ENCODE measurements at regions not wholly inside any gene's neighbourhood (a gene's known extent, or its start where the extent isn't known, plus 50 kb on each side); places are given as distances from the start of the nearest gene placed in this dataset.

DNA sequence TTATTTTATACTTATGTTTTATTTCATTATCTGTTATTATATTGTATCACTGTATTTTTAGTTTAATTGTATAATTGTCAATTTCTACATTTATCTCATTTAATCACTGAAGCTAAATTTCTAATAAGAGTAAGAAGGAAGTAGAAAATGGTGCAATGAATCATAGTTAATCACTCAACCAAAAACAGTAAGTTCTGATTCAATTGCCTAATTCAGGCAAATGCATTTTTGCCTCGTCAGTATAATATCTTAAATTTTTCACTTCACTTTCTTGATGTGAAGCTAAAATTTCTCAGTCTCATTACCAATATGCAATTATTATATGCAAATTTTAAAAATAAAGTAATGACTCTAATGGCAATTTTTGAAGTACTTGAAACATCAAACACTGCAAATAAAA, 340.5 kb upstream of the USP15 start:
- Histone ChIP-seq H3K36me3 (ENCODE audit: control insufficient read depth in 2 of 2, insufficient read depth in 2 of 2, low read length in 2 of 2) (no peaks in the 10 kb centered on the region), H3K4me1 (ENCODE audit: control insufficient read depth, insufficient read depth, low read length) (no peaks in the 10 kb centered on the region), H3K27me3 (ENCODE audit: control insufficient read depth in 1 of 2, insufficient read depth in 2 of 2, low read length in 2 of 2) (no peaks in the 10 kb centered on the region), H3K4me3 (ENCODE audit: low read length in 2 of 2) (no peak overlapping the region), H3K9ac (ENCODE audit: low read length in 2 of 2) (no peak overlapping the region), H3K9me3 (ENCODE audit: control insufficient read depth in 2 of 2, low read length in 2 of 2) (no peaks in the 10 kb centered on the region), H3K27ac (ENCODE audit: low read length) (no peak overlapping the region)

DNA sequence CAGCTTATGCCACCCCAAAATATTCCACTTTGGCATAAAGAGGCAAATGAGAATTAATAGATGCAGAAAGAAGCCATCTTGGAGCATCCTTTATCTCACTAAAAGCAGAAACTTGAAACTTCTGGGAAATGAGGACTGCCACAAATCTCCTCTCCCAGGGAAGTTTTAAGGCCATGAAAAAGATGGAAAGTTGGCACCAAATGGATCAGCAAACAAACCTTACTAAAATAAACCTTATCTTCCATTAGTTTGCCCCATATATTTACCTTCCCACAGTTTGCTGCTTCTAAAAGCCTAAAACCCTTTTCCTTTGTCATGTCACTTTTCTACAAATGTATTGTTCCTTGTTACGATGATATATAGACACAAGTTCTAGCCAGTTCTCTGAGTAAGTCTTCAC, 340.0 kb upstream of the USP15 start:
- Histone ChIP-seq H3K36me3 (ENCODE audit: control insufficient read depth in 2 of 2, insufficient read depth in 2 of 2, low read length in 2 of 2) (no peaks in the 10 kb centered on the region), H3K9ac (ENCODE audit: low read length in 2 of 2) (no peak overlapping the region), H3K9me3 (ENCODE audit: control insufficient read depth in 2 of 2, low read length in 2 of 2) (no peaks in the 10 kb centered on the region), H3K4me1 (ENCODE audit: control insufficient read depth, insufficient read depth, low read length) (no peaks in the 10 kb centered on the region), H3K27ac (ENCODE audit: low read length) (no peak overlapping the region), H3K27me3 (ENCODE audit: control insufficient read depth in 1 of 2, insufficient read depth in 2 of 2, low read length in 2 of 2) (no peaks in the 10 kb centered on the region), H3K4me3 (ENCODE audit: low read length in 2 of 2) (no peak overlapping the region)

DNA sequence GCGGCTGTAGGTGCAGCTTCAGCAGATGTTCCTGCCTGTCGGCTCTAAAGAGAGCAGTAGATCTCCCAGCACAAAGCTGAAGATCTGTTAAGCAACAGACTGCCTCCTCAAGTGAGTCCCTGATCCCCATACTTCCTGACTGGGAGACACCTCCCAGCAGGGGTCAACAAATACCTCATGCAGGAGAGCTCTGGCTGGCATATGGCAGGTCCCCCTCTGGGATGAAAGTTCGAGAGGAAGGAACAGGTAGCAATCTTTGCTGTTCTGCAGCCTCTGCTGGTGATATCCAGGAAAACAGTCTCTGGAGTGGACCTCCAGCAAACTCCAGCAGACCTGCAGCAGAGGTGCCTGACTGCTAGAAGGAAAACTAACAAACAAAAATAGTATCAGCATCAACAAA, 337.1 kb upstream of the USP15 start:
- no peaks in the 10 kb centered on the region for H3K27me3 ChIP-seq (ENCODE audit: control insufficient read depth in 1 of 2, insufficient read depth in 2 of 2, low read length in 2 of 2)

DNA sequence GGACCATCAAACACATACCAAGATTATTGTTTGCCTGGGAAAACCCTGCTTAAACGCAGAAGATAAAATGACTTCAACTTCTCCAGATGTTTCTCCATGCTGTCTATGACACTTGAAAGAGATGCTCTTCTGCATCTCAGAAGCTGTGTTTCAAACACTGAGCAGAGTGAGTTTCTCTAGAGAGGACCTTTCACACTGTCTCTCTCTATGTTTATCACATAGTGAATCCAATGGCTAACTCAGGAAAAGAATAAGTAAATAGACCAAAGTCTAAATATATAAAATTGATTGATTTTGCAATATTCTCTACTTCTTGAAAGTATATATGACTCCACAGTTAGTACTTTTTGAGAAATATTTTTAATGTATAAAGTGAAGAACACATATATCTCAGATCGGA, 325.6 kb upstream of the USP15 start:
- no peak overlapping the region for H3K27ac ChIP-seq (ENCODE audit: low read length)
- no peaks in the 10 kb centered on the region for H3K9me3 ChIP-seq (ENCODE audit: control insufficient read depth in 2 of 2, low read length in 2 of 2)
- H3K4me1 ChIP-seq (ENCODE audit: control insufficient read depth, insufficient read depth, low read length): no peaks in the 10 kb centered on the region
- H3K36me3 ChIP-seq (ENCODE audit: control insufficient read depth in 2 of 2, insufficient read depth in 2 of 2, low read length in 2 of 2): no peaks in the 10 kb centered on the region
- H3K27me3 ChIP-seq (ENCODE audit: control insufficient read depth in 1 of 2, insufficient read depth in 2 of 2, low read length in 2 of 2): no peaks in the 10 kb centered on the region
- no peak overlapping the region for H3K4me3 ChIP-seq (ENCODE audit: low read length in 2 of 2)
- H3K9ac ChIP-seq (ENCODE audit: low read length in 2 of 2): no peak overlapping the region

More for the DNA sequence above, 337.1 kb upstream of the USP15 start:
- no peaks in the 10 kb centered on the region for H3K9me3 ChIP-seq (ENCODE audit: control insufficient read depth in 2 of 2, low read length in 2 of 2)
- no peaks in the 10 kb centered on the region for H3K36me3 ChIP-seq (ENCODE audit: control insufficient read depth in 2 of 2, insufficient read depth in 2 of 2, low read length in 2 of 2)
- no peak overlapping the region for H3K9ac ChIP-seq (ENCODE audit: low read length in 2 of 2)
- no peaks in the 10 kb centered on the region for H3K4me1 ChIP-seq (ENCODE audit: control insufficient read depth, insufficient read depth, low read length)
- no peak overlapping the region for H3K27ac ChIP-seq (ENCODE audit: low read length)
- no peak overlapping the region for H3K4me3 ChIP-seq (ENCODE audit: low read length in 2 of 2)

DNA sequence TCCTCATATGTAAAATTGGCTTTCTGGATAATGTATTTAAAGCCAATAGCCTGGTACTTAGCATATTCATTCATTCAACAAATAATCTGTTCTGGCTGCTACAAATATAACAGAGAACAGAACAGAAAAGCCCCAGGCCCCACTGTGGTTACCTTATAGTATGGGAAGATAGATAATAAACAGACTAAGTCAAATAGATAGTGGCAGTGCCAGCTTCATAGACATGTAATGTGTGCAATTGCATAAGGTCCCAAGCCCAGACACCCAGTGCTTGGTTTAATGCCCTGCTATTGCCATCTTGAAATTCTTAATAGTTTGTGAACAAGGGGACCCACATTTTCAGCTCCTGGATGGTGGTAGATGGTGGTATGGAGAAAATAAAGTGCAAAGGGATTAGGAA, 320.2 kb upstream of the USP15 start:
- Histone ChIP-seq H3K27ac (ENCODE audit: low read length) (no peak overlapping the region), H3K36me3 (ENCODE audit: control insufficient read depth in 2 of 2, insufficient read depth in 2 of 2, low read length in 2 of 2) (no peaks in the 10 kb centered on the region), H3K9ac (ENCODE audit: low read length in 2 of 2) (no peak overlapping the region), H3K4me1 (ENCODE audit: control insufficient read depth, insufficient read depth, low read length) (no peaks in the 10 kb centered on the region), H3K27me3 (ENCODE audit: control insufficient read depth in 1 of 2, insufficient read depth in 2 of 2, low read length in 2 of 2) (no peaks in the 10 kb centered on the region), H3K4me3 (ENCODE audit: low read length in 2 of 2) (no peak overlapping the region), H3K9me3 (ENCODE audit: control insufficient read depth in 2 of 2, low read length in 2 of 2) (no peaks in the 10 kb centered on the region)

DNA sequence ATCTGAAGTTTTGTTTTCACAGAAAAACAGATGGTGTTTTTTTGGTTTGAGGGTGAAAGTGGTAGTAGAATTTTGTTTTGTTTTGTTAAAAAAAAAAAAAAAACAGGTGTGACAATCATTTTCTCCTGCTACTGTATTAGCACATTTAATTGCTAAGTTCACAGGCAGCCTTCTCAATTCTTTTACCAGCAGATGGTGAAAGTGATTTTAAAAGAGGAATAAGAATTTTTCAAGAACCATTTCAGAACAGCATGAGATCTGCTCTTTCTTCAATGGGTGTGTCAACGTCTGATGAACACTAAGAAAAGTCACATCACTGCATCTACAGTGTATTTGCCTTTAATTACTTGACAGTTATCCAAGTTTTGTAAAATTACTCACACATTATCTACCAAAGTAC, 303.7 kb upstream of the USP15 start:
- H3K27ac ChIP-seq (ENCODE audit: low read length): no peak overlapping the region
- H3K27me3 ChIP-seq (ENCODE audit: control insufficient read depth in 1 of 2, insufficient read depth in 2 of 2, low read length in 2 of 2): no peaks in the 10 kb centered on the region
- H3K36me3 ChIP-seq (ENCODE audit: control insufficient read depth in 2 of 2, insufficient read depth in 2 of 2, low read length in 2 of 2): no peaks in the 10 kb centered on the region
- H3K9me3 ChIP-seq (ENCODE audit: control insufficient read depth in 2 of 2, low read length in 2 of 2): no peaks in the 10 kb centered on the region
- no peak overlapping the region for H3K9ac ChIP-seq (ENCODE audit: low read length in 2 of 2)
- H3K4me1 ChIP-seq (ENCODE audit: control insufficient read depth, insufficient read depth, low read length): no peaks in the 10 kb centered on the region
- H3K4me3 ChIP-seq (ENCODE audit: low read length in 2 of 2): no peak overlapping the region

DNA sequence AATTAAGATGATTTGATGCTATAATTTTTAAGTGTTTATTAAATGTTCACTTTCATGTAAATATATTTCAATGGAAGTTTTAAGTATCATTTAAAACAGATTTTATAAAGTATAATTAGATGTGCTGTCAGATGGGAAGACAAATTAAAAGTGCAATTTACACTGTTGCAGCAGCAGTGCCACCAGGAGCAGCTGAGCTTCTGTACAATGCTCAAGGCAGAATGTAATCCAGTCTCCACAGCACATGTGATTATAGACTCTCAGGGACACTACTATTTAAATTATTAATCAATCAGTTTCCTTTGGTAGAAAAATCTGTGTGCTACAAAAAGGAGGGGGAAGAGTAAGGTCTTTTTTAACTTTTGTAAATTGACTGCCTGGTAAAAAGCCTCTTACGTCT, 285.7 kb upstream of the USP15 start:
- no peaks in the 10 kb centered on the region for H3K27me3 ChIP-seq (ENCODE audit: control insufficient read depth in 1 of 2, insufficient read depth in 2 of 2, low read length in 2 of 2)
- no peak overlapping the region for H3K27ac ChIP-seq (ENCODE audit: low read length)
- no peaks in the 10 kb centered on the region for H3K4me1 ChIP-seq (ENCODE audit: control insufficient read depth, insufficient read depth, low read length)
- no peaks in the 10 kb centered on the region for H3K9me3 ChIP-seq (ENCODE audit: control insufficient read depth in 2 of 2, low read length in 2 of 2)
- H3K36me3 ChIP-seq (ENCODE audit: control insufficient read depth in 2 of 2, insufficient read depth in 2 of 2, low read length in 2 of 2): no peaks in the 10 kb centered on the region
- H3K9ac ChIP-seq (ENCODE audit: low read length in 2 of 2): no peak overlapping the region
- H3K4me3 ChIP-seq (ENCODE audit: low read length in 2 of 2): no peak overlapping the region

DNA sequence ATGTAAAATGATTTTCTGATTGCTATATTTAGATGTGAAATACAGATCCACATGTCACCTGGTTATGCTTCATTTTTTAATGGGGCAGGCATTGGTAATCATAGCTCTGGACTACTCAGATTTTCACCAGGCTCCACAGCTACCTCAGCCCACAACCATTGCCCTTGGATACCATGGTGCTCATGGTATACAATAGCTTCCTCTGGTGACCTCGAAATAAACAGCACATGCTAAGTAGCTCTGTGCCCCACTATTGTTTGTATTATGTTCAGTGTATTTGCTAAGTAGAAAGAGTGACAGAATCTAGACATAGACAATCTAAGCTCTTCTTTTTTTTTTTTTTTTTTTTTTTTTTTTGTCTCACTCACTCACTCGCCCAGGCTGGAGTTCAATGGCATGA, 274.4 kb upstream of the USP15 start:
- no peak overlapping the region for H3K9ac ChIP-seq (ENCODE audit: low read length in 2 of 2)
- no peaks in the 10 kb centered on the region for H3K9me3 ChIP-seq (ENCODE audit: control insufficient read depth in 2 of 2, low read length in 2 of 2)
- no peaks in the 10 kb centered on the region for H3K27me3 ChIP-seq (ENCODE audit: control insufficient read depth in 1 of 2, insufficient read depth in 2 of 2, low read length in 2 of 2)
- H3K36me3 ChIP-seq (ENCODE audit: control insufficient read depth in 2 of 2, insufficient read depth in 2 of 2, low read length in 2 of 2): no peaks in the 10 kb centered on the region
- no peak overlapping the region for H3K27ac ChIP-seq (ENCODE audit: low read length)
- H3K4me1 ChIP-seq (ENCODE audit: control insufficient read depth, insufficient read depth, low read length): no peaks in the 10 kb centered on the region
- H3K4me3 ChIP-seq (ENCODE audit: low read length in 2 of 2): no peak overlapping the region

DNA sequence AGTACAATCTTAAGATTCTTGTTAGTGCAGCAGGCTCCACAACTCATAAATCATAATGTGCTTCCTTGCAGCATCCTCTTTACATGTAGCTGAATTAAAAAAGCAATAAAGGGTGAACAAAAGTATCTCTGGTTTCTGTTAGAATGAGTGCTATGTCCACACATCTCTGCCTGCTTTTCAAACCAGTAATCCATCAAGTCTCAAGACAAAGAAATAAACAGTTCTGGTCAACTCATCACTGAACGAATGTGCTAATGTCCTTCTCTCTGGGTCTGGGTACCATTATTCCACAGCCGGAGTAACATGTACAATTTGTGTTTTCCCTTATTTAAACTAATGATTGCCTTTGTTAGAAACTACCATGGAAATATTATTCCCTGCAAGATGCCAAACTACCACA, 273.0 kb upstream of the USP15 start:
- Histone ChIP-seq H3K4me3 (ENCODE audit: low read length in 2 of 2) (no peak overlapping the region), H3K27me3 (ENCODE audit: control insufficient read depth in 1 of 2, insufficient read depth in 2 of 2, low read length in 2 of 2) (no peaks in the 10 kb centered on the region), H3K36me3 (ENCODE audit: control insufficient read depth in 2 of 2, insufficient read depth in 2 of 2, low read length in 2 of 2) (no peaks in the 10 kb centered on the region), H3K9me3 (ENCODE audit: control insufficient read depth in 2 of 2, low read length in 2 of 2) (no peaks in the 10 kb centered on the region), H3K9ac (ENCODE audit: low read length in 2 of 2) (no peak overlapping the region), H3K27ac (ENCODE audit: low read length) (no peak overlapping the region), H3K4me1 (ENCODE audit: control insufficient read depth, insufficient read depth, low read length) (no peaks in the 10 kb centered on the region)

DNA sequence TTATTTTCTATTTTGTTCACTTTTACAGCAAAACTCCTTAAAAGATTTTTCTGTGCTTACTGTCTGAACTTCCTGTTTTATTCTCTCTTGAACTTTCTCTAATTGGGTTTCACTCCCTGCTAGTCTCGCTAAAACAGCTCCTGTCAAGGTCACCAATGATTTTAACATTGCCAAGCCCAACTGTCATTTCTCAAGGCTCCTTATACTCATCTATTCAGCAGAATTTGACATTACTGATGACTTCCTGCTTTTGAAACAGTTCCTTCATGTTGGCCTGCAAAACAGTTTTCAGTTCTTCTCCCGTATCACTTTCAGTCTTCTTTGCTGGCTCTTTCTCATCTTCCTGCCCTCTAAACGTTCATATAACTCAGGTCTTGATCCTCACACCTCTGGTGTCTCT, 268.5 kb upstream of the USP15 start:
- no peaks in the 10 kb centered on the region for H3K4me1 ChIP-seq (ENCODE audit: control insufficient read depth, insufficient read depth, low read length)
- H3K4me3 ChIP-seq (ENCODE audit: low read length in 2 of 2): no peak overlapping the region
- H3K9me3 ChIP-seq (ENCODE audit: control insufficient read depth in 2 of 2, low read length in 2 of 2): no peaks in the 10 kb centered on the region
- H3K9ac ChIP-seq (ENCODE audit: low read length in 2 of 2): no peak overlapping the region
- no peaks in the 10 kb centered on the region for H3K27me3 ChIP-seq (ENCODE audit: control insufficient read depth in 1 of 2, insufficient read depth in 2 of 2, low read length in 2 of 2)
- H3K27ac ChIP-seq (ENCODE audit: low read length): no peak overlapping the region
- no peaks in the 10 kb centered on the region for H3K36me3 ChIP-seq (ENCODE audit: control insufficient read depth in 2 of 2, insufficient read depth in 2 of 2, low read length in 2 of 2)

DNA sequence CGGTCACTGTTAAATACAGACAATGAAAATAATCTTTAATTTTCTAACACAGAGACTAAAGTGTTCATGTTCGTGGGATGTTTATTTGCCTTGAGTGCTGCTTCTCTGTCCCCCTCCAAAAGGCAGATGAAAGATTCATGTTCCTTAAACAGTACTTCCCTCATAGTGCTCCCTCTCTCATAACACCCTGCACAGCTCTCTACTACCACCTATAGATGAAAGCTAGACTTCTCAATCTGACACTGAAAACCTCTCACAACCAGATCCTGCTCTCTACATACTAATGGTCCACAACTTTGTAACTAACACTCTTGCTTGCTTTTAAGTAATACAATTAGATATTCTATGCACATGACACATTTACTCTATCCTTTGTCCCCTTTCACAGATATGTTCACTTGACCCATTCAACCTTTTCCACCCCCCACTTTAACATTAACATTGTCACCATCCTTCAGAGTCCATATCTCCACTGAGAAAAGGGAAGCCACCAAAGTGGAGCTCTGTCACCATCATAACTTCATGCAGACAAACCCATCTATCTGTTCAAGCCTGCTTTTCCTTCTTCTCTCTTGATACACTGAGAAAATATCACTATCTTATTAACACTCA, 266.4 kb upstream of the USP15 start:
- no peak overlapping the region for H3K27ac ChIP-seq (ENCODE audit: low read length)
- H3K4me3 ChIP-seq (ENCODE audit: low read length in 2 of 2): no peak overlapping the region
- no peaks in the 10 kb centered on the region for H3K27me3 ChIP-seq (ENCODE audit: control insufficient read depth in 1 of 2, insufficient read depth in 2 of 2, low read length in 2 of 2)
- H3K9ac ChIP-seq (ENCODE audit: low read length in 2 of 2): no peak overlapping the region
- no peaks in the 10 kb centered on the region for H3K4me1 ChIP-seq (ENCODE audit: control insufficient read depth, insufficient read depth, low read length)
- no peaks in the 10 kb centered on the region for H3K36me3 ChIP-seq (ENCODE audit: control insufficient read depth in 2 of 2, insufficient read depth in 2 of 2, low read length in 2 of 2)
- no peaks in the 10 kb centered on the region for H3K9me3 ChIP-seq (ENCODE audit: control insufficient read depth in 2 of 2, low read length in 2 of 2)

Measured in stomach smooth muscle (tissue), 2 donors.